Stimulated activated CD4-positive, alpha-beta T cell treated with anti-CD3 and anti-CD28 coated beads, Interleukin-2, amount 100 ng/mL, for 4 hours (primary cell): ENCODE measurements at regions not wholly inside any gene's neighbourhood (a gene's known extent, or its start where the extent isn't known, plus 50 kb on each side); places are given as distances from the start of the nearest gene placed in this dataset.
"Not testable (repeated sequence)": the region's sequence is repeated elsewhere in the genome, so short reads cannot be mapped to it uniquely, and the experiment has no call there.

Source experiments
- DNase-seq: peaks from one replicate; pipeline ENCODE4 v3.0.0-alpha.2; 2020; ENCODE audit warnings: low read depth

DNA sequence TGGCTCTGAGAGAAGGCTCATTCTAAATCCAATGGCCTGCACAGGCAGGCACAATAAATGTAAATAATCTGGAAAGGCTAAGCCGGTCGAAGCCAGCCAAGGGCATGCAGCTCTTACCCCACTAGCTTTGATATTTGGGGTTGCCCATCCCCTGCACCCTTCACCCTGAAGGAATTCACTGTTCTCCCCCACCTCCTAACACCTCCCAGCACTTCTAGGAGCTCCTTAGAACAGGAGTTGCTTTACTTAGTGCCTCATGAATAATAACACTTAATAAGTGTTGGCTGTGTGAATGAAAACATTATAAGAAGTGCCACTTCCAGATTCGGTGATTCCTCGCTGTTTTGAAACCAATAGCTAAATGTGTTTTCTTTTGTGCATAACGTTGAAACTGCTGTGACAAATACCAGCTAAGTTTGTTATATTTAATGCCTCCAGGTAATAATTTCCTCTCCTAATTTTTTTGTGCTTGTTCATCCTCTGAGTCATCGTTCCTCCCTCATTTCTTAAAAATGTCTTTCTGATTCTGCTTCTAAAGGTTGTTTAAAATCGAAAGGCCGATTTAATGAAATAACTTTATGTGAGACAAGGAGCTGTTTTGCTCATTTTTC, 458.8 kb downstream of the METTL4 start:
- no peak for DNase-seq

DNA sequence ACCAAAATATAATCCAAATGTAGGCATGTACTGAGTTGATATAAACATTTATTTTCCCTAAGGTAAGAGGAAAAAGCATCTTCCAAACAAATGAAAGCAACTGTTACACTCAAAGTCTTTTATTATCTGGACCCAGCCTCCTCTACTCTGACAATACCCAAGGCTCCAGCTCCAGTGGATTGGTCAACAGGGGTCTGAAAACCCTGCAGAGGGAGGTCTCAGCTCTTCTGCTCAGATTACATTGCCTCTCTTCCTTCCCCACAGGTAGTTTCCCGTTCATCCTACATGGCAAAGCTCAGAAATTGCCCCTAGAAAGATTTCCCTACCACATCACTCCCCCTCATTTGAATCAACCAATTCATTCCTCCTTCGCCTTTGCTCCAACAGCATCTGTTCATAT, 457.0 kb downstream of the METTL4 start:
- DNase-seq = no peak

DNA sequence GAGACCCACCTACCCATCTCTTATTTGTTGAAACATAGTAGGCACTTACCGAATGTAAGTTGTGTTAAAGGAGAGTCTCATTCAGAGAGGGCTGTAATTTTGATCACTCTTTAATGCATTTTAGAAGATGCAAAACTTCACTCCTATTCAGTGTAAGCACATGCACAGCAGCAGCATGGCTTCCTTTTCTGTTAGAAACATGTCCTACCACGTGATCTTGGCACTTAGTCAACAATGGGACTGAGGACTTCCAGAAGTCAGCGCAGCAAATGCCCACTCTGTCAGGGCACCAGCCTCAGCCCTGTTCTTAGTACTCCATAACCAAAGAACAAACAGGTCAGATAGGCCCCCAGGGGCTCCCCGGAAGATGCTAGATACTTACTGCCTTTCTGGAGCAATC, 456.5 kb downstream of the METTL4 start:
- no peak for DNase-seq

DNA sequence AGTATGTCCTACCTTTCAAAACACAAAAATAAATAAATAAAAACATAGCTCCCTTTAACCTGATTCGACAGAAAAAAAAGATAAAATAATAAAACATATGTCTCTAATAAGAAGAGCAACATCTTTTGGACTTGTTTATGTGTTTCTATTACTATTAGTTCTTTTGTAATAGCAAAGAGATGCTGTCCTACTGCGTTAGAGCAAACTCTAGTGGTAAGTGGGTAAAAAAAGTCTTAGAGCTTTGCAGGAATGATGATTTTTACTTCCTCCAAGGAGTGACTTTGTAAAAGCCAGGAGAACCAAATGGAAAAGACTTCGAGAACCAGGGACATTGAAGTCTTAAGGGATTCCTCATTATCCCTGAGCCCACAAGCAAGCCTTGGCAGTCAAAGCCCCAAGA, 450.1 kb downstream of the METTL4 start:
- no peak for DNase-seq

DNA sequence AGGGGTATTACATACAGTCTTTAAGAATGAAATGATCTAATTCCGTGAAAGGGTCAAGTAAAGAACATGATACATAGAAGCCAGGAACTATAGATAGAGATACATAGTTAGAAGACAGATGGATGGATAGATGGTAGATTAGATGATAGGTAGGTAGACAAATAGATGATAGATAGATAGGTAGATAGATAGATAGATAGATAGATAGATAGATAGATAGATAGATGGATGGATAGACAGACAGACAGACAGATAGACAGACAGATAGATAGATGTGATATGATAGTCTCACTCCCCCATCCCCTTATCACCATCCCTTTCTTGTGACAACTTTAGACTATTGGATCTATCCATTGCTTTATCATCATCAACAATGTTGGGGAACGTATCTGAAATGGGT, 448.2 kb downstream of the METTL4 start:
- DNase-seq = no peak

DNA sequence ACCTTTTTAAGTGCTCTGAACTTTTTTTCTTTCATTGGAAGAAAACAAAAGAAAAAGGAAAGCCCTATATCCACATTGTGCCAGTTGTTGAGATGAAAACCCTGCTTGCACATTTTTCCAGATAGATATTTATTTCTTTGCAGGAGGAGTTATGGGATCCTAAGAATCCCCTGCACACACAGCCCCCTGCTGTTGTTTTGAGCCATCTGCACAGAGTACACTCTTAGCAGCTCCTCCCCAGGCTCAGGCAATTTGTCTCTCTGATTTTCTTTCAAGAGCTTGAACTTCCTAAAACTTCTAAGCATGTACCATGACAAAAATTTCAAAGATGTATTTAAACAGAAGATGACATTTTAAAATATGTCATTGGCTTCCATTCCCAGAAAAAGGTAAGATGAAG, 436.9 kb downstream of the METTL4 start:
- DNase-seq = no peak

DNA sequence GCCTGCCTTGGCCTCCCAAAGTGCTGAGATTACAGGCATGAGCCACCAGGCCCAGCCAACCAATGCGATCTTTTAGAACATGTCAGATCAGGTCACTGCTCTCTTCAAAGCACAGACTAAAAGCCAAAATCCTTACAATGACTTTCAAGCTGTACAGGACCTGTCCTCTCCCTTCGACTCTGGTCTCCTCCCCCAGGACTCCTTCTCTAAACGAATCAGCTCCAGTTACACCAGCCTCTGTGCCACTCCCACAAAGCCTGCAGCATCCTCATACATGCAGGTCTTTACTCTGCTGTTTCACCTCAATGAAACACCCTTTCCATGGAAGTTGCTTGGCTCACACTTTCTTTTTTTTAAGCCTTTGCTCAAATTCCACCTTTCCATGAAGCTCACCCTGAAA, 436.0 kb downstream of the METTL4 start:
- DNase-seq = no peak

DNA sequence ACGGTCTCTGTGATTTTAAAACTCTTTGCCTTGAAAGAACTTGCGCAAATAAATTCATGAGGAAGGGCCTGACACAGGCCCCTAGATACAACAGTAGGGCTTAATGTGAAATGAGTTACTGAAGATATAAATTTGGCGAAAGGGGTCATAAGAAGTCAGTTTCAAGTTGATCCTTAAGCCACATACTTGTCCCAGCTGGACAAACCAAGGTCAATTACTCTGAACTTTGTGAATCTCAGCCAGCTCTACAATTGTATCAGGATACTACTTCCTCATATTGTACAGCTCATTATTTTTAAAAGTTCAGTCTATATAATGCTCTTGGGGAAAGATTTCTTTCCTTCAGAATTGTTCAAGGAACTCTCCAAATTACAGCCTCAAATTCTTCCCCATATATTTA, 432.8 kb downstream of the METTL4 start:
- no peak for DNase-seq

DNA sequence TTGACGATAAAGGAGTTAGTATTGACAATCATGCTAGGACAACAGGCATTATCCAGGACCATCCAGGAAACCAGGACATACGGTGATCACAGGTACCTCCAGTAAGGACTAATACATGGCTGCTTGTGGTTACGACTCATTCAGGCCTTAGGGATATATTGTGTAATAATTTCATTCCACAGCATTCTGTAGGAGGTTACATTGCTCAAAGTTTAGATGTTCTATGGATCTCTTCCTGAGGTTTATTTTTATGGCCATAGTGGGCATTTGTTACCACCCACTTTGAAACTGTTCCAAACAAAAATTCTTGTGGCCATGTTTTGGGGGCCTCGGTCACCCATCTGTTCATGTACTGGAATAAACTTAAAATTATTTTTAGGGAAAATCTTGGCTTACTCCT, 431.6 kb downstream of the METTL4 start:
- no peak for DNase-seq

DNA sequence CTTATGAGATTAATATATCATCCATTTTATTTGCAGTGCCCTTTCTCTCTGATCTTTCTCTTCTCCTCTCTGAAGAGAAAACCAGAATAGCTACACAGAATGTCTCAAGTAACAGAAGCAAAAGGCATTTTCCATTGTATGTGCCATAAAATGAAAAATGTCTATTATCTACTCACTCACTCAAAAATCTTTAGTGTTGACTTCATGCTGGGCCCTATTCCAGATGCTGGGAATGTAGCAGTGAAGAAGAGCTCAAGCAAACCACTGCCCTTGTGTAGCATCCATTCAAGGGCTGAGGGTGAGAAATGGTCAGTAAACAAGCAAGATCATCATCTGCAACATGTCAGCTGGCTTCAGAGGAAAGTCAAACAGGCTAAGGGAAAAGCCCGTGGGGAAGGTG, 427.7 kb downstream of the METTL4 start:
- no peak for DNase-seq

DNA sequence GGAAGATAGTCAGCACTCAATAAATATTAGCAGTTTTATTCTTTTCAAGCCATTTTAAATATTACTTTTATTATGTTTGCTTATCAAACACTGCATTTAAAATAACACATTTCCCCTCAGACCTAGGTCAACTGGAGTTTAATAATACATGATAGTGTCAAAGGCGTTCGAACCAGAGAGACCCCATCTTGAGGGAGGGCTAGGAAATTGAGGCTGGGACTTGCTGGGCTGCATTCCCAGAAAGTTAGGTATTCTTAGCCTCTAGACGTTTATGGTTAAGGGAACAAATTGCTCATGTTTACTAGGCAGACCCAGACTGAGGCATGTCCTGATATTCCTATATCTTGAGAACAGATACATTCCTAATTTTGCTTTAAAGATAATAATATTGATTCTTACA, 426.5 kb downstream of the METTL4 start:
- no peak for DNase-seq

DNA sequence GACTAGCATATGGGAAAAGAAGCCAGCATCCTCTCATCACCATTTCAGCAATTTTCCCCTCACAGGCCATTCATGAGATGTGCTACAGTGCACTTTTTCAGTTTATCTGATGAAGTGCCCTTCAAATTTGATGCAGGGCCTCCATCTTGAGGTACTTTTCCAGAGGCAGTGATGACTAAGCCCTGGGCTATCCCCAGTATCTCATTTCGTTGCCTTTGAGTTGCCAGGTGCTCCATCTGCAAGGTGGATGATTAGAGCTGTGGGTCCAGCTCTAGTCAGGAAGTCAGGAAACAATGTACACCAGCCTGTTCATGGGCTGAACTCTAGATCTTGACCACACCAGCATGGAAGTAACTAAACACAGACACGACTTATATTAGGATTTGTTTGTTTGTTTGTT, 425.2 kb downstream of the METTL4 start:
- no peak for DNase-seq

DNA sequence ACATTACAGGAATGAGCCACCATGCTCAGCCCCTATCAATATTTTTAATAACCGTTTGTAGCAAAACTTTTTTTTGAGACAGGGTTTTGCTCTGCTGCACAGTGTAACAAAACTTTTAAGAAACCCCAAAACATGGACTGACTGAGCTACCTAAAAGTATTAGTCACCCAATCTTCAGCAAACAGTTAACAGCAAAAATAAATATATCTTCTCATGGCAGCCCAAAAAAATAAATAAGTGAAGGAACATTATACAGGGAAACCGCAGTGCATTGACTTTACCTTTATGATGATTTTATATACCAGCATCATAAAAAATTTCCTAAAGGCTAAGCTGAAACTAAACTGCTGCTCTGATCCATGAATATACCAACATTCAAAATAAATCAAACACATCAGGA, 424.6 kb downstream of the METTL4 start:
- DNase-seq = no peak

DNA sequence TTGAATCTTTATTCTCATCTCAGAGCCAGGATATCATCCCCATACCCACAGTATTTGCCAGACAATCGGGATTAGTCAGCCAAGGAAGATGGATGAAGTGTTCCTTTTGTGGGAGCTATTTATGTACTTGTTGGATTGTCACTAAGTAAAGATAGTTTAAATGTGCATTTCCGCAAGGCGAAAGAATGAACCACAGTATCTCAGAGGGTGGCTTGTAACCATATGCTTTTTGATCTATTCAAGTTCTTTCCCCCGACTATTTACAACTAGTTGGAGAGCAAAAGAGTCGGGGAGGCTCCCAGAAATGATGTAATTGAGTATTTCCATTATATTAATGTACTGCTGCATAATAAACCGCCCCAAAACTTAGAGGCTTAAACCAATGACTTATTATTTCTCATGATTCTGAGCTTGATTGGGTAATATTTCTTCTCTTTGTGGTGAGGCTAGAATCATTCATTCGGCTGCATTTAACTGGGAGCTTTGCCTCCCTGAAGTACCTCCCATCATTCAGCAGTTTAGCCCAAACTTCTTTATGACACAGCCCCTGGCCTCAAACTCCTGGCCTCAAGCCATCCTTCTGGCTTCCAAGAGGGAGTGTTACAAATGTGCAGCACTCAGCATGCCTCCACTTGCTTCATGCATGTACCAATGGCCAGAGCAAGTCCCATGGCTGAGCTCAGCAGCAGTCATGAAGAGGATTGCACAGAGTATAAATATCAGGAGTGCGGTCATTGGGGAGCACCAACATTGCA, 423.7 kb downstream of the METTL4 start:
- DNase-seq = no peak

DNA sequence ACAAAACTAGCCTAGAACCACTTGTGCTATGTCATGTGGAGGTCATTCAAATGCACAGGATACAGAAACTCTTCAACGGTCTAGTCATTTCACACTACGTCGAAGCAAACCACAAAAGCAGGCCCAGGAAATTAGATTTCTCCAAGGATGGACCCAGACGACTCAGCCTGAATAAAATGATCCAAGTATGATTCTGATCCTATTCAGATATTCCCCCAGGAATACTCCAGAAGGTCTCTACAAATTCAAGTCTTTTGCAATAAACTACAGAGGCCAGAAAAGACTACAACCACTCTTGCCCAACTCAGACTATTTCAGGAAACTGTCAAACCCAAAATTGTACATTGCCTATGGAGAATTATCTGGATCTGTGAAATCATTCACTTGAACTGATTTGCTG, 422.5 kb downstream of the METTL4 start:
- no peak for DNase-seq

DNA sequence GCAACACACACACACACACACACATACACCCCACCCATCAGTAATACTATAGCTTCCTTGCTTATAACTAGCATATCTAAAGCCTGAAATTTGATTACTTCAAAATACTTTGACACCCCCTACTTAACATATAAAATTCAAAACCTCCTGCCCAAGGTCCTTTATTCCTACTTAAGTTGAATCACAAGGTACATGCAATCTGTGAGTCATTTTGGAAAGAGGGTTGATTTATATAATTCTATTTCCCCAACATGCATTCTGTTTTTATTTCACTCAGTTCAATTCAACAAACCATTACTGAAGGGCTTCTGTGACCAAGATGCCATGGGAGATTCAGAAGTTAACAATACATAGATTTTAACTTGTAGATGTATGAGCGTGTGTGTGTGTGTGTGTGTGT, 420.7 kb downstream of the METTL4 start:
- no peak for DNase-seq

DNA sequence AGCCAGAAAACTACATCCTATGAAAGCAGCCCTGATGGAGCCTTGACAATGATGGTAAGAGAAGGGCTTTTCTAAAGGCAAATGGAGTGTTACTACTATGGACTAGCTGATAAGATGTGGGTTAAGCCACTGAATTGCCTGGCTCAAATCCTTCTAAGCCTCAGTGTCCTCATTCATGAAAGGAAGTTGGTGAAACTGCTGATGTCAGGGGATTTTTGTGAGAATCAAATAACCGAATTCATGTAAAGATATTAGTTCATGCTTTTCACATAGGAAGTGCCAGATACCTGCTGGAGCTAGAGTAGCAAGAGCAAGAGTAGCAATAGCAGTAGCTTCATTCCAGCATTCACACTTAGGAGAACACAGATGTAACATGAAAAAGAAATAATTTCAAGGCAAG, 417.0 kb downstream of the METTL4 start:
- DNase-seq = no peak

DNA sequence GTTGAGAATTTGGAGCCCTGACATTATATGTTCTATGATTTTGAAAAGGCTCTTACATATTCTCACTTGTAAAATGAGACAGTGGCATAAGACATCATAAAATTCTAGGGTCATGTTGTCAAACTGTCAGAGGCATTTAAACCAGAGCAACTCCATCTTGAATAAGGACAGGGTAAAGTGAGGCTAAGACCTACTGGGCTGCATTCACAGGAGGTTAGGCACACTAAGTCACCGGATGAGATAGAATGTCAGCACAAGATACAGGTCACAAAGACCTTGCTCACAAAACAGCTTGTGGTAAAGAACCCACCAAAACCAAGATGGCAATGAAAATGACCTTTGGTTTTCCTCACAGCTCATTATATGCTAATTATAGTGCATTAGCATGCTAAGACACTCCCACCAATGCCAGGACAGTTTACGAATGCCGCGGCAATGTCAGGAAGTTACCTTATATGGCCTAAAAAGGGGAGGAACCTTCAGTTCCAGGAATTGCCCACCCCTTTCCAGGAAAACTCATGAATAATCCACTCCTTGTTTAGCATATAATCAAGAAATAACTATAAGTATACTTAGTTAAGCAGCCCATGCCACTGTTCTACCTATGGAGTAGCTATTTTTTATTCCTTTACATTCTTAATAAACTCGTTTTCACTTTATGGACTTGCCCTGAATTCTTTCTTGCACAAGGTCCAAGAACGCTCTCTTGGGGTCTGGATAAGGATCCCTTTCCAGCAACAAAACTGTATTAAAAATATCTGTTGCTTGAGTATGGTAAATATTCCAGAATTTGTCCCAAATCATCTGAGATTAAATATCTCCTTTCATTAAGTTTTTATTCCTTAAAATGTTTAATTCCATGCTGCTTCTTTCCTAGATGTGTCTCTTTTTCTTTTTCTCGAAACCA, 406.4 kb downstream of the METTL4 start:
- no peak for DNase-seq

DNA sequence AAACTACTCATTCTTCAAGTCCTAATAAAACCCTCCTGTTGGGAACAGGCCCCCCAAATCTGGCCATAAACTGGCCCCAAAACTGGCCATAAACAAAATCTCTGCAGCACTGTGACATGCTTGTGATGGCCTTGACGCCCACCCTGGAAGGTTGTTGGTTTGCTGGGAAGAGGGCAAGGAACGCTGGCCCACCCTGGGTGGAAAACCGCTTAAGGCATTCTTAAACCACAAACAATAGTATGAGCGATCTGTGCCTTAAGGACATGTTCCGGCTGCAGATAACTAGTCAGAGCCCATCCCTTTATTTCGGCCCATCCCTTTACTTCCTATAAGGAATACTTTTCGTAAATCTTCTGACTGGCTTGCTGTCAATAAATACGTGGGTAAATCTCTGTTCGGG, 404.4 kb downstream of the METTL4 start:
- not testable (repeated sequence) for DNase-seq

DNA sequence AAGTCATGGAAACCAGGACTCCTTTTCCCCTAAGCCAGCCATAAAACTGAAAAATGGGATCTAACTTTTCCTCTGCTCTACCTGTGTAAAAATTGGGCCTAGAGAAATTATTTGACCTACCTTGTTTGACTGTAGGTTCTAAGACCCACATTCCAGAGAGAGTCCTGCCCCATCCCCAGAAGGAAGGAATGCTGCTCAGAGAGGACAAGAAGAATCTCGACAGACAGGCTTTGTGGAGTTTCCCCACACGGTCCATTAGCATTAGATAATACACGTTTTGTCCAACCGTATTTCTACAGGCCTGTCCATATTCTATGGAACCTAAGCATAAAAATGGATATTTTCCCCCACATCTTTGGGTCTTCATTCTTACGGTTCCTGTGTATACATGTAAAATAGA, 403.3 kb downstream of the METTL4 start:
- no peak for DNase-seq

DNA sequence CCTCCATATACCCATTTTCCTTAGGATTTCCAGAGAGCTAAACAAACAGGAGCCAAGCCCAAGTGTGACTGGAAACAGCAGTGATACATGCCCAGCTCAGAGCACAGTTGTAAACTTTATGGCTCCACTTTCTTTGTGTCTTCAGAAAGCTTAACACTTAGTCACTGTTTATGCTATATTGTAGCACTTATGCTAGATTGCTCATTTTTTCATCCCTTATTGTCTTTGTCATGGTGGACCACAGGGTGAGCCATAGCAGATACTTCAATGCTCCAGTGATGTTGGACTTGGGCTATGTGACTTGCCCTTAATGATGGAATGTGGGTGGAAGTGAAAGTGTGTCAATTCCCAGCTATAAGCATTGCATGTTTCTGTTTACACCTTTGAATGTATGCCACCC, 401.6 kb downstream of the METTL4 start:
- DNase-seq = no peak

DNA sequence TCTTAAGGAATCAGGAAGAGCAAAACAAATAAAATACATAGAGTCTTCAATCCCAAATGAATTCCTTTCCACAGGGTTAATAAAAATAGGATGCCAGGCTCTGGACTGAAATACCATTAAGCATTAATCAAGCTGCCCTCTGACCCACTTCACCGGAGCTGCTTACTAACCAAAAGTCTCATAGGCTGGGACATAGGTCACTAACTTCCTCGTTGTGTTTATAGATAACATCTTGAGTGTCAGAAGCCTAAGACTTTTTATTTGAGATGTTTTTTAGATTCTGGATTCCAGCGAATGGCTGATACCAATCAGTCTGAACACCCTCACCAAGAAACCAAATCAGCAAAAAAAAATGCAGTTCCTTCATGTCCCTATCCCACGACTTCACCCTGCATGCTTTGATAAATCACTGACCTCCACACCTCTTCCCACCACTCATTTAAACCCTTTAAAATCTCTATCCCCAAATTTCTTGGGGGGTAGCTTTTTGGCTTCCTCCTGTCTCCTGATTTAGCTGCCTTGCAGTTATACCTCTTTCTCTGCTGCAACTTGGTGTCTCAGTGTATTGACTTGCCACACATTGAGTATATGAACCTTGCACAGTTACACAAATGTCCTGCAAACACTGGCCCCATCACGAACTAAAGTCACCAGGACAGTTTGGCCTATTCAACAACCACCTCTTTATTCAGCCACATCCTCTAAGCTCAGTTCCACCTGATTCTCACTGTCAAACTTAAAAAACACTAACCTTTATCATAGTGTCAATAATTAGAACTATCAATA, 399.3 kb downstream of the METTL4 start:
- no peak for DNase-seq
